ENCODE measurements at regions not wholly inside any gene's neighbourhood (a gene's known extent, or its start where the extent isn't known, plus 50 kb on each side); places are given as distances from the start of the nearest gene placed in this dataset.

DNA sequence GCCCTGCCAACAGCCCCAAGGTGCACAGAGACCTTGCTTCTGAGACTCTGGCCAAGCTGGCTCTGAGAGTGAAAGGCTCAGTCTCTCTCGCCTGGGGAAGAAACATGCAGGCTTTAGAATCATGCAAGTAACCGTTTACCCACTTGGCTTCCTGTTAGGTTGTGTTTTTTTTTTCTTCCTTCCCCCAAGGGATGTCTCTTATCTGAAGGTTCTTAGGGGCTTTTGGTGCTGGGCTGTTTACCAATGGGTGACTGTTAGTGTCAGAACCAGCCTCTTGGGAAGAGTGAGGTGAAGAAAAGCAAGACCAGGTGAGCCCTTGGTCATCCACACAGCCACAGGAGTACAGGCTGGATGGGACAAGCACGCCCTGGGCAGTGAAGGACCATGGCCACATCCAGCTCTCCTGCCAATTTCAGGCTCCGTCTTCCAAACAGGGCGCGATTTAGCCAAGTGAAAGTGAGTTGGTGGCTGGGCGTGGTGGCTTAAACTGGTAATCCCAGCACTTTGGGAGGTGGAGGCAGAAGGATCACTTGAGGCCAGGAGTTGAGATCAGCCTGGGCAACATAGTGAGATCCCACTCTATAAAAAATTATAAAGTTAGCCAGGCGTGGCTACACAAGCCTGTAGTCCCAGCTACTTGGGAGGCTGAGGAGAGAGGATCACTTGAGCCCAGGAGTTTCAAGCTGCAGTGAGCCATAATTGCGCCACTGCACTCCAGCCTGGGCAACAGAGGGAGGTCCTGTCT lies 76.3 kb upstream of the CUX1 start:
- TF ChIP-seq, protein P1, sequence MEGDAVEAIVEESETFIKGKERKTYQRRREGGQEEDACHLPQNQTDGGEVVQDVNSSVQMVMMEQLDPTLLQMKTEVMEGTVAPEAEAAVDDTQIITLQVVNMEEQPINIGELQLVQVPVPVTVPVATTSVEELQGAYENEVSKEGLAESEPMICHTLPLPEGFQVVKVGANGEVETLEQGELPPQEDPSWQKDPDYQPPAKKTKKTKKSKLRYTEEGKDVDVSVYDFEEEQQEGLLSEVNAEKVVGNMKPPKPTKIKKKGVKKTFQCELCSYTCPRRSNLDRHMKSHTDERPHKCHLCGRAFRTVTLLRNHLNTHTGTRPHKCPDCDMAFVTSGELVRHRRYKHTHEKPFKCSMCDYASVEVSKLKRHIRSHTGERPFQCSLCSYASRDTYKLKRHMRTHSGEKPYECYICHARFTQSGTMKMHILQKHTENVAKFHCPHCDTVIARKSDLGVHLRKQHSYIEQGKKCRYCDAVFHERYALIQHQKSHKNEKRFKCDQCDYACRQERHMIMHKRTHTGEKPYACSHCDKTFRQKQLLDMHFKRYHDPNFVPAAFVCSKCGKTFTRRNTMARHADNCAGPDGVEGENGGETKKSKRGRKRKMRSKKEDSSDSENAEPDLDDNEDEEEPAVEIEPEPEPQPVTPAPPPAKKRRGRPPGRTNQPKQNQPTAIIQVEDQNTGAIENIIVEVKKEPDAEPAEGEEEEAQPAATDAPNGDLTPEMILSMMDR (IDR thresholded peaks at IDR 0.05): no peak
- TF ChIP-seq EZH2 (IDR thresholded peaks at IDR 0.05; ENCODE audit: borderline replicate concordance, insufficient read depth, low read depth, low read length, poor library complexity, severe bottlenecking): no peak
- H3K4me1 Mint-ChIP-seq: peaks cover 43% of the 10 kb centered on the region
- H4K20me1 ChIP-seq (ENCODE audit: control insufficient read depth, insufficient read depth, low read length, poor library complexity, severe bottlenecking): no peaks in the 10 kb centered on the region
- peak overlapping the region; percentile 6 for H3K9ac ChIP-seq (ENCODE audit: low read length)
- H3K27me3 ChIP-seq (replicated peaks in 1 of 4; ENCODE audit: control extremely low read depth in 1 of 4, control insufficient read depth in 3 of 4, insufficient read depth in 4 of 4, low read length in 3 of 4): peaks cover 0 to 8% (median 0%) of the 10 kb centered on the region in 4 experiments
- peak; percentile 75 for ATAC-seq (ENCODE audit: low read depth)
- H3K36me3 ChIP-seq (replicated peaks in 1 of 2; ENCODE audit: control extremely low read depth in 1 of 2, control insufficient read depth in 1 of 2, extremely low read depth in 1 of 2, insufficient read depth in 2 of 2, low read length in 1 of 2): no peaks in the 10 kb centered on the region
- intact Hi-C loops (cut with micrococcal nuclease): loop anchor here (5.0 kb wide), 1 partner anchor 54 kb away; no protein-coding TSS in a partner anchor
- ChIA-PET CTCF (interaction anchor here (1.0 to 1.5 kb wide), 4 partner anchors 10 to 496 kb away, joined by 3 to 4 read pairs (median 3); no protein-coding TSS in a partner anchor), POLR2A (interaction anchor here (0.7 kb wide), 1 partner anchor 75 kb away, joined by 9 read pairs; no protein-coding TSS in a partner anchor)
- peaks cover under 1% of the 10 kb centered on the region for H3K9me3 Mint-ChIP-seq (ENCODE audit: insufficient read depth)
- peak overlapping the region; percentile 83 for H3K4me3 Mint-ChIP-seq
- H3K27ac Mint-ChIP-seq: peak overlapping the region; percentile 90
- H3K27ac ChIP-seq (ENCODE audit: low read length in 2 of 2): no peak overlapping the region
- no peaks in the 10 kb centered on the region for H3K27me3 Mint-ChIP-seq
- no peaks in the 10 kb centered on the region for H3K9me3 ChIP-seq (ENCODE audit: control extremely low read depth in 1 of 3, control insufficient read depth in 2 of 3, insufficient read depth in 1 of 3, low read length in 2 of 3)
- H3K4me1 ChIP-seq (ENCODE audit: control insufficient read depth in 2 of 2, insufficient read depth in 2 of 2, low read length in 2 of 2): peaks cover 38 to 54% of the 10 kb centered on the region in 2 donors
- H3K79me2 ChIP-seq (ENCODE audit: control insufficient read depth, insufficient read depth, low read length): peaks cover 5% of the 10 kb centered on the region
- 5% methylated on average over 4 of the region's 9 CpGs for WGBS (ENCODE audit: insufficient coverage)
- H3K4me3 ChIP-seq (ENCODE audit: control extremely low read depth in 1 of 5, extremely low read depth in 1 of 5, insufficient read depth in 1 of 5, low read depth in 2 of 5, low read length in 4 of 5): peak overlapping the region in 3 of 5 experiments; percentile 6 to 35 (median 18)
- peak; percentile 60 for DNase-seq
- peak overlapping the region; percentile 38 for H2AFZ ChIP-seq (ENCODE audit: insufficient read depth, low read depth, low read length, poor library complexity, severe bottlenecking)
- H3K4me2 ChIP-seq (replicated peaks; ENCODE audit: low read depth, low read length, poor library complexity, severe bottlenecking): peak overlapping the region; percentile 68
